HG03103 (cell line): ENCODE measurements at regions not wholly inside any gene's neighbourhood (a gene's known extent, or its start where the extent isn't known, plus 50 kb on each side); places are given as distances from the start of the nearest gene placed in this dataset.

Source experiments
- ATAC-seq: cut with Tn5 transposase; IDR thresholded peaks from one replicate; pipeline ENCODE4 v1.9.1; 2021; ENCODE audit warnings: low read depth; ENCODE audit not compliant: unreplicated experiment

DNA sequence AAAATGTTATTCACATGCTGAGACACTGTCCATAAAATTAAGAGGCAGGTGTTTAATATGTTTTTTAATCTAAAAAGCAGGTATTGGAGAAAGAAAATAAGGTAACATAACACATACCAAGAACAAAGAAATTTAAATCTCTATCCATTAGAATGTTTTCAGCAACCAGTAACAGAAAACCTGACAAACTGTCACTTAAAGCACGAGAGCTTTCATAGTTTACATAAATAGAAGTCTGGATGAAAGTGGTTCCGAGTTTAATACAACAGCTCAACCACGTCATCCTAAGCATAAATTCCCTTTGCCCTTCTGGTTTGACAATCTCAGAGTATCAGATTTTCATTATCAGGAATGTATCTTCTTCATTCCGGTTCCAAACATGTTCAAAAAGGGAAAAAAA is 1249.4 kb upstream of the SORCS1 start:
- ATAC-seq, result no peak

DNA sequence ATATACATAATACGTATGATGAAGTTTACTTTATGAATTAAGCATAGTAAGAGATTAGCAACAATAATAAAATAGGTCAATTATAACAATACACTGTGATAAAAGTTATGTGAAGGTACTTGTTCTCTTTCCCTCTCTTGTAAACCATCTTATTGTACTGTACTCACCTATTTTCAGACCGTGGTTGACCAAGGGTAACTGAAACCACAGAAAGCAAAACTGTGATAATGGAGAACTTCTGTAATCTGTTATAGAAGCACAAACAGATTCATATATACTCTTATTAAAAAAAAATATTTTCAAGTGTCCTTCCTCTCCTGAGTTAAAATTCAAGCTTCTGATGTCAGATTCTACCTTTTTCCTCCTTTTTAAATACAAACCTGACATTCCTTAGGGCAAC is 1247.8 kb upstream of the SORCS1 start:
- ATAC-seq, result no peak

DNA sequence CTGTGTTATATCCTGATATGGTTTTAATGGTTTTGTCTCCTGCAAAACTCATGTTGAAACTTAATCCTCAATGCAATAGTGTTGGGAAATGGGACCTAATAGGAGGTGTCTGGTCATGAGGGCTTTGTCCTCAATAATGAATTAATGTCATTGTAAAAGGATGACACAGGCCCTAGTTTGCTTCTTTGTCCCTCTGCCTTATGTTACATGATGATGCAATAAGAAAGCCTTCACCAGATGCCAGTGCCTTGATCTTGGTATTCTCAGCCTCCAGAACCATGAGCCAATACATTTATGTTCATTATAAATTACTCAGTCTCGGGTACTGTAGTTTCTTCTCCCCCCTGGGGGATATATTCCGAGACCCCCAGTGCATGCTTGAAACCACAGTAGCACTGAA is 1247.4 kb upstream of the SORCS1 start:
- ATAC-seq, result no peak

DNA sequence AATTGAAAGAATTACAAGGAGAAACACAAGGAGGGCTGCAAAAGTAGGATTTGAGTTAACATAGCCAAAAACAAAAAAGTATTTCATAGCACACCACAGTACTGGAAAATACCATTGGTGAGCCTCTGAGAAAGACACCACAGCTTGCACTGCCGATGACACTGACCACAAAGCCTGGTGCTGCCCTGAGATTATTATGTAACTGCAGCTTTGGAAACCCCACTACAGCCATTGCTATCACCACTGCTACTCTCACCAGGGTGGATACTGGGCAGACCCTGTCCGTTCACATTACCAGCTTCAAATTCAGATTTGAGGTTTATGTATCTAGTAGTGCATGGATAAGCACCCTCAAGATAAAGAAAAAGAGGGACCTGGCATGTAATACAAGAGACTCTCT is 1246.7 kb upstream of the SORCS1 start:
- ATAC-seq, result no peak

DNA sequence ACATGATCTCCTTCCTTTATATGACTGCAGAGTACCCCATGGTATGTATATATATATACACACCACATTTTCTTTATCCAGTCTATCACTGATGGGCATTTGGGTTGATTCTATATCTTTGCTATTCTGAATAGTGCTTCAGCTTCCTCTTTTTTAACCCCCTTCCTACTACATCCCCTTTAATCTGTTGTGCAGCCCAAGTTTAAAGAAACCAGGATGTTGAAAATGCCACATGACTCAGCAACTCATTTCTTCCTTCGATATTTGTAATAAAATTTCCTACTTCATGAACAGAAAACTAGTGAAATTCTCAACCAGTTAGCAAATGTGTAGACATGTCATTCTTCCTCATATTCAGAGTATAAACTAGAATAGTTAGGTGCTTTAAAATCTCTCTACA is 1245.7 kb upstream of the SORCS1 start:
- no peak for ATAC-seq

DNA sequence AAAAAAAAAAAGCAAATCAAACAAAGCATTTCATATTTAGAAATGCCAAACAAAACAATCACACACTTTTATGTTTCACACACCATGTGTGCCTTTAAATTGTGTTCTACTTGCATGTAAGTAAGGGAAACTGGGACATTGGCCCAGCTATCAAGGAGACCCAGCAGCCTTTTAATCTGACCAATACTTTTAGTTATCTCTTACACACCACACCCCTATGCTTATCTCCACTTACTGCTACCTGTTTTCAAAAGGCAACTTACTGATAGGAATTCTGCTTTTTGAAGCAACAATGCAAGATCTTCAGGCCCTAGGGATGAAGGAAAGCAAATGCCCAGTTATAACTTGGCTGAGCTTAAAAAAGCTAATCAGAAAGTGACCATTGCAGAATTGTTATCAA is 1244.8 kb upstream of the SORCS1 start:
- no peak for ATAC-seq

DNA sequence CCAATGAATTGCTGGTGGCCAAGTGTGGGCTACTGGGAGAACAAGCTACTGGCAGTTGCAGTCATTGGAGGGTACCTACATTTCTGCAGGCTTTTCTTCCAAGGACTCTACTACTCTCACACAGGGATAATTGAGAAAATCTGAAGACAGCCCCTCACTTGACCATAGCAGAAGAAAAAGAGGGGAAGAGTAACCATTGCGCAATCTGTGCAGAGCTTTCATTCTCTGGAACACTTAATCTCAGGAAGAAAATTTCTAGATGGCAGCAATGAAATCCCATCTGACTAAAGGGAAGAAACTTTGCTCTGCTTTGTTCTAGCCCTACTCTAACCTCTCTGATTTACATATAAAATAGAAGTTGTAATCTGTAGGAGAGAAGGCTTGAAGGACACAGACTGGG is 1239.6 kb upstream of the SORCS1 start:
- no peak for ATAC-seq

DNA sequence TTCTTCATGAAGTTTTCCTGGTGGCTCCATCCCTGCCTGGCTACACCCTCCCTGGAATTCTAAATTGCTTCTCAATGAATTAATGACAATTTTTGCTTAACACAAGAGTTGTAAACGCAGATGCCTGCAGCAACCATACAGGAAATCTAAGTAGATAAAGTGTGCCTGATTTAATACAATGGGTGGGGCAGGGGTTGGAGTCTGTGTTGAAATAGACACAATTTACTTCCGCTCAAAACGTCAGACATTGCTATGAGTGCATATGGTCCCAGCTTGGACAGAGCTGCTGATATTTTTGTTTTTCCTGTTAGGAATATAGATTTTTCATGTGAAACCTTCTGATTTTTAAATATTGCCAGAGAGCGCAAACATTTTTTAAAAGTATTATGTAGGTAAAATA is 1235.0 kb upstream of the SORCS1 start:
- no peak for ATAC-seq

DNA sequence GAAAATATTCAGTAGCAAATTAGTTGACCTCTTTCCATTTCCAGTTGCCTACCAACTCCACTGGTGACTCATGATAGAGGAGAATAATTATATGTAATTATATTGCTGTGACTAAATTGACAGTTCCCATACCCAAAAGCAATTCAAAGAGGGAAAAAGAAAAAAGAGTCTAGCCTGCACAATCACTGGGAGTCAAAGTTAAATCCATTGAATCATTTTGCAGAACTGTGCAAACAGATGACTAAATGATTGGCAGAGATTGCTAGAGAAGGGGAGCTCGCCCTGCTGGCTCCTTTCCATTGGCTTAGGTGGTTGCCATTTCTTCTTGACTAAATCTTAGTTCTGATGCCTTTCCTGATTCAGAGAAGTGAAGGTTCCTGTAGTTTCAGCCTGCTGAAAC is 1228.6 kb upstream of the SORCS1 start:
- ATAC-seq, result no peak

DNA sequence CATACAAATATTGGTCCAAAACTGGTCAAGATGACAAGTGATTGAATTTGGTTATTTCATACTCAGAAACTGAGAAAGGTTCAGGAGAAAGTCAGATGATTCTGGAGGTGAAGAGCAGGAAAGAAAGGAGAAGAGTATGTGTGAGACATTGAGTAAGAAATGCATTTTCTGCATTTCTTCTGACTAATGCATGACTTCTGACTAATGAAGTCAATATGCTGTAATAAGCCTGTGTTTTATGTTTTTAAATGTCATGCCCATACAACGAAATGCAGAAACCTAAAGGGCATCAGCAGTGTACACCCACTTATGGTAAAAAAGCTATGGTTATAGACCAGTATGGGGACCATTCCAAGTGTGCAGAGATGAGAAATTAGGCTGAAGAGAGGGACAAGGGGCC is 1227.8 kb upstream of the SORCS1 start:
- no peak for ATAC-seq

DNA sequence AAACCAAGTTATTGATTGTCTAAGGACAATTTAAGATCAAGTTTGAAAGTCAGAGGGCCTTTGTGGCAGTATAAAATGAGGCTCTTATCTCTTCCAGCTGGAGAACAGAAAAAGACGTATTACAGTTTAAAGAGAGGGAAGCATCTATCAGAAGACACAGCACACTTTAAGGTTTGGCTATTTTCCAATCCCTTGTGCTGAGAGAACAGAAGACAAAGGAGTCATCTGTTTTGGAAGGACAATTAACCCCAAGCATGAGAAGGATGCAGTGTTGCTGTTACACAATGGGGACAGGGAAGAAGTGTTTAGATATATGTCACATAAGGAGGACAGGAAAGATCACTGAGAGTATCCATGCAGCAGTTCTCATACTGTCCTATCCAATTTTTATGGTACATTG is 1224.2 kb upstream of the SORCS1 start:
- ATAC-seq, result no peak

DNA sequence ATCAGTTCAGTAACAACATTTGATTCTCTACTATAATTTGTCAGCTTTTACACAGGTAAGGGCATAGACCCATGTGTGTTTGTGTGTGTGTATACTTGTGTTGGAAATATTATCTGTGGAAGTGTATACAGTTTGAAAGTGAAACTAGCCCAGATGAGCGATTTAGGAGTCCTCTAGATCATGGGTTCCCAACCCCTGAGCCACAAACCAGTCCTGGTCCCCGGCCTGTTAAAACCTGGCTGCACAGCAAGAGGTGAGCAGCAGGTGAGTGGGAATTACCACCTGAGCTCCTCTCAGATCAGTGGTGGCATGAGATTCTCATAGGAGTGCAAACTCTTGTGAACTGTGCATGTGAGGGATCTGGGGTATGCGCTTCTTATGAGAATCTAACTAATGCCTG is 1221.5 kb upstream of the SORCS1 start:
- ATAC-seq, result no peak

DNA sequence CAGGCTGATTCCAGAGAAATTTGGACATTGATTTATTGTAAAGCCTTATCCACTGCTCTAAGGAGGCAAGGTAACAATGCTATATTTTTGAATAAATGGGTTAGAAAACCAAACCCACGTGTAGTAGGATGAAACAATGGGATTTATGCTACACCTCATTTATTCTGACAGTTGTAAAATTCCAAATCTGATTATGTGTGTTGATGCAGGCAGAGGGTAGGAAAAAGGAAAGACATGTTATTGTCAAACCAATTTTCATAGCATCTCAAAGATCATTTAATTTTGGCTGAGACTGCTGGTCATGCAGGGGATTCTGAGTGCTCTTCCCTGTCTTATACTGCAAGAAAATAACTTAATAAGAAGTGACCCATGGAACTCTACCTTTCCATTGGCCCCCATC is 1219.9 kb upstream of the SORCS1 start:
- ATAC-seq, result no peak

DNA sequence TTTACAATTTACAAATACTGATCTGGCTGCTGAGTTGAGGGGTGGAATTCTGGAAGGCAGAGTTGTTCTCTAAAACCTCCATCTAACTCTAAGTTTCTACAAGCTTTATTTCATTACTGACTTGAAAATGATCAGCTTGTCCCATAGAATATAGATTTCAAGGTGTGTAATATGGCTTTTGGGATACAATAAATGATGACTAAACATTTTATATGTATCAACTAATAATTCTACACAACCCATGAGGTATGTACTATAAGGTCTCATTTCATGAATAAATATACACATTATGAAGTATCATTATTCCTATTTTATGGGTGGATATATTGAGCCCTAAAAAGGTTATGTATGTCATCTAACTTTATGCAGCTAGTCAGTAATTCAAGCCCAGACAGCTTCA is 1214.3 kb upstream of the SORCS1 start:
- no peak for ATAC-seq

DNA sequence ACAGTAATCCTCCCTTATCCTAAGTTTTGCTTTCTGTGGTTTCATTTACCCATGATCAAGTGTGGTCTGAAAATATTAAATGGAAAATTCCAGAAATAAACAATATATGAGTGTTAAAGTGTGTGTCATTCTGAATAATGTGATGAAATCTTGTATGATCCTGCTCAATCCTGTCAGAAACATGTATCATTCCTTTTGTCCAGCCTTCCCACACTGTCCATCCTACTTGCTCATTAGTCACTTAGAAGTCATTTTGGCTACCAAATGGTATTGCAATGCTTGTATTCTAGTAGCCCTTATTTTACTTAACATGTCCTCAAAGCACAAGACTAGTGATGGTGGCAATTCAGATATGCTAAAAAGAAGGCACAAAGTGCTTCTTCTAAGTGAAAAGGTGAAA is 1211.2 kb upstream of the SORCS1 start:
- ATAC-seq, result no peak

DNA sequence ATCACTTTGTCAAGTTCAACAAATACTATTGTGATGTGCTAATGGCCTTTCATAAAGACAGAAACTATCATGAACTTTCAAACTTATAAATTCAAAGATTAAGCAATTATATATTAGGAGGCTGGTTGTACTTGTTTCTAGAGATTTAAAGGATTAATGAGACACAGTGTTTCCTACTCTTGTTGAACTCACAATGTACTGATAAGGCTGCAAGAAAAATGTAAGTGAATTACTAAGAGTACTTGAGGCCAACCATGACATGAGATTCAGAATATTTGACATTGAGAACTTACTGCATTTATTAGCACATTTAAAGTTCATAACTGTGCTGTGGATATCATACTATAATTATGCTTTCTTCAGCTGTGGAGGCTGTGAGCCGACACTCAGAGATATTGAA is 1210.5 kb upstream of the SORCS1 start:
- ATAC-seq, result no peak

DNA sequence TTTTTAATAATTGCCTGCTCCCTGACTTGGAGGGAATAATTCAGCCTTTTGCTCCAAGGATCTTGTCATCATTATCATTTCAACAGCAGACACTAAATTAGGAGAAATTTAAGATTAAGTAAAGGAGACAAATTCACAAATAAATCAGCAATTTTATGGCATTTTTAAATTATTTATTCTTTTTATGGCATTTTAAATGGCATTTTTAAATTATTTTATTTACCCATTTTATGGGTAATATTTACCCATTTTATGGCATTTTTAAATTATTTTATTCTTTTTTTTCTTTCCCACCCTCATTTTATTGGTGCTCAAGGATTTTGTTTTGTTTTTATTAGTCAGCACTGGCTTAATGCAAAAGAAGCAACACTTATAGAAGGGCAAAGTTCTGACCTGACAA is 1201.0 kb upstream of the SORCS1 start:
- ATAC-seq, result no peak

DNA sequence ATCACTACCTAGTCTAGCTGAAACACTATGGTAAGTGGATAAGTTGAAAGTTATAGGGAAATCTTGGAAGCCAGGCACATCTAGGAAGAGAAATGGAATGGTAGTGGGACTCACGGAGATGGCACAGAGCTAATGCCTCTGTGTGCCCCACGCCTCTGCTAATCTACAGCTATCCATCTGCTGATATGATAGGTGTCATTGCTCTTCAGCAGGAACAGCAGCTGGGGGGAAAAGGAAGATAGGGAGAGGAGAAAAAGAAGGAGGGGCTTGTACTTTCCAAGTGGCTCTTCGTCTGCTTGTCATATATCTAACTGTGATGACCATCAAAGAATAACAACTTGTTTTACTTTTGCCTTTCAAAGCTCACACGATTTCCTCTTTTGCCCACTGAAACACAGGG is 1199.1 kb upstream of the SORCS1 start:
- no peak for ATAC-seq

DNA sequence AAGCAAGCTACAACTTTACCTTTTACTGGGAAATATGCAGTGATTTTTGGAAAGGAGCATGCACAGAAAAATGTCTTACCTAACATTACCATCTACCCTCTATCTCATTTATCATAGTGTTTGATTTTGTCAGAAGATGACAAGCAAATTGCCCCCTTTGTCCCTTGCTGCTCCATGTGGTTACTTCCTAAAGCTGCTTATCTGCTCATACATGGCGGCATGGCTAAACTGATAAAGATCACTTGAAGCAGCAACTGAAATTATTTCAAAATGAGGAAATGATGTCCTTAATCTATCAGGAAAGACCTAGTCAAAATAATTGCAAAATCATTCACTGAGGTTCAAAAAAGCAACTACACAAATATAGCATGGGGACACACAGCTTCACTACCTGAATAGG is 1198.5 kb upstream of the SORCS1 start:
- ATAC-seq, result no peak

DNA sequence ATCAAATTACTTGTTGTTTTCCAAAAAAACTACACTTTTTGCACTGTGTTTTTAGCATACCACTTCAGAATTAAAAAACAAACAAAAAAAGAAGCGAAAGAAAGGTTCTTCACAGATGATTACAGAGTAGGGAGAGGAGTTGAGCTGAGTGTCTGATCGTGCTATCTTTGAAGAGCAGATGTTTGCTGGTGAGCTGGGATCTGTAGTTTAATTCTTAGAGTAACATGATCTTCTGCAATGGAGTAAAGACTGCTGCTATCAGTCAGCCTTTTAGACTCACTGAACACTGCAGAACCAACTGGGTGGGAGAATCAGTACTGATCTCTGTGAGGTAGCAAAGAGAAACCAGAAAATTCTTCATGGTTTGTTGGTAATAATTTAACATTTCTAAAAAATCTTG is 1197.8 kb upstream of the SORCS1 start:
- no peak for ATAC-seq

DNA sequence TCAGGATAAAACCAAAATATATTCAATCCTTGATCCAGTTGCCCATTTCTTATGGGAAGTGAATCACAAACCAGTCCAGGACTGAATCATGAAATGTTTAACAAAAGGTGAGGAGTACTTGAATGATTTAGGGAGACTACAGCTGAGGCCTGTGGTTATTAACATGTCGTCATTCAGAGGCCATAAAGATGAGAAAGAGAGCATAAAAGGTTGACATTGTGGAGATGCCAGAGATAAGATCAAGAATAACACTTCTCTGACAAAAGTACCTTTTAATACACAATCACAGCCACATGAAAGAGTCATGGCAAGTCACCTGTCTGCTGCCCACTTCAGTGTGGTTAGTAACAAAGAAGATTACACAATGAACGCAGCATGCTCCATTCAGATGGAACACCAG is 1195.7 kb upstream of the SORCS1 start:
- ATAC-seq, result no peak

DNA sequence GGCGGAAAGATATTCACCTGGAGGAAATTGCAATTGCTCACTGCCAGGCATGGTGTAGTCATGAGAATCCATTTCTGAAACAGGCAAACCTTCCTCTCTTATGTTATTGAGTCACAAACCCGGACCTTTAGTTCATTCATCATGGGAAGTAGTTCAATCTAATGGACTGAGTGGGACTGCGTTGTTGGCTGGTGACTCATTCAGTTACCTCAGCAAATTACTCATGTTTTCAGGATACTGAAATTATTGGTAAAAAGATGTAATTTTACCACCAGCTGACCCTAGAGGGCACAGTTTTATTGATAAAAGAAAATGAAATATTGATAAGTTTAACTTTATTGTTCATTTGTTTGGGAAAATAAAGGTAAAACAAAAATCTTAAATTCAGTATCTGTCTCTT is 1194.4 kb upstream of the SORCS1 start:
- peak; percentile 76 for ATAC-seq

DNA sequence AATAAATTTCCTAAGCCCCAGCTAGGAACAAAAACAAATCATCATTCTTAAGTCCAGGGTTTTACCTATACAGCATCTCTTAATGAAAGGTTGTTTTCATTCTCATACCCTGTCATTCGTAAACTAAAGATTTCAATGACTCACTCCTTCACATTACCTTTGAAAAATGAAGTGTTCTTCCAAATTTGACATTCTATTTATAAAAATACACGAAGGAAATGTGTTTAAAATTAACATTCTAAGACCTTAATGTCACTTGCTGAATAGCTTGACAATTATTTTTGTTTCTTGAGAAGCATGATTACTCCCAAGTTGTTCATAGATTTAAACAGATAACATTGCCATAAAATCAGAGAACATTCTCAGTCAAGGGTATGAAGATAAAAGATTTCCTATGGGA is 1188.3 kb upstream of the SORCS1 start:
- ATAC-seq, result no peak

DNA sequence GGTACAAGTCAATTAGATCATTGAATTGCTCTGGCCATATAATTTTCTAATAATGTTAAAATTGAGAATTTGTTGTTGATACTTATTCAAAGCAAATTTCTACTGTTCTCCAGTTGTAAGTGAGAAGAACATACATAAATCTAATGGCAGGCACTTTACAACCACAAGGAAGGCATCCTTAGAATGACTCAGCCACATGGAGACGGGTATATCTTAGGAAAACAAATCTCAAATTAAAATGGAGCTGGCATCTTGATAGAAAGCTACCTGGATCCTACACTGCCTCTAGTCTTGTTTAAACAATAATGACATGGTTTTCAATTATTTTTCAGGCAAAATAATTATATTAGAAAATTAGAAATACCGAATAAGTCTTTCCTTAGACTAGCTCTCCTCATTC is 1183.7 kb upstream of the SORCS1 start:
- no peak for ATAC-seq
